Occipital lobe (tissue), 1 donor: ENCODE measurements at regions not wholly inside any gene's neighbourhood (a gene's known extent, or its start where the extent isn't known, plus 50 kb on each side); places are given as distances from the start of the nearest gene placed in this dataset.

Source experiments
- DNase-seq: peaks from one replicate; lab custom pipeline; 2025; lab: John Stamatoyannopoulos, UW

DNA sequence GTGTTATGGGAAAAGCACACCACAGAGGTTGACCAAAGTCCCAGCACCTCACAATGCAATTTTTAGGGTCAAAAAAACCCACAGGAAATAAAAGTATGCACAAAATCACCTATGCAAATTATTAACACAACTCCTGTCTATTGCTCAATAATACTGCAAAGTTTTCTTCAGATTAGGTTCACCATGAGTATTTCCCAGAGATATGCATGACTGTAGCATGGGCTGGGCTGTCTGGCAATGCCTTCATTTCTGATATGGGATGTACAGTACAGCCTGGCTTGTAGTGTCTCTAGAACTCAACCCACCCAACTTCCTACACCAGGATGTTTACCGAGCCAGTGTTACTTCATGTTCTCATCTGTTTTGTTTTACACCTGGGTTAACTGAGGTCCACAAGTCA is 698.7 kb upstream of the ARGLU1 start:
- no peak for DNase-seq

DNA sequence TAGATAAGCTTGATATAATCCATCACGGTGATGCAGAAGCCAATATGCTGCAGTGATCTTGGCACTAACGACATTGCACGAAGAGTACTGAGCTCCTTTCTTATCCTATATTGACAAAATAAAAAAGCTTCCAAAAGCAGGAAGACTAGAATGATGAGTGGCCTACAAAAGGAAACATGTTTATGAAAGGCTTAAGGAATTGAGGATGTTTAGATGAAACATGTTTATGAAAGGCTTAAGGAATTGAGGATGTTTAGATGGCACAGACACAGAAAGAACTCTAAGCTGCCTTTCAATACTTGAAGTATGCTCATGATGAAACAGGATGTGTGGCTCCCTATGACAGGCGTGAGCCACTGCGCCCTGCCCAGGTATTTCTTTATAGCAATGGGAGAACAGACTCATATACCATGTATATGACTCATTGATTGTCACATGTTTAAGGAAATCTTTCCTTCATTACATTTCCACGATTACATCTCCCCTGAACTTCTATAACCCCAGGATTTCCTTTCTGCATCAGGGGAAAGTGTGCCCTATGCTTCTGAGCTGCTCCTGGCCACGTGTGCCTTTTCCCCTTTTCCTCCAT is 690.8 kb upstream of the ARGLU1 start:
- DNase-seq = no peak

DNA sequence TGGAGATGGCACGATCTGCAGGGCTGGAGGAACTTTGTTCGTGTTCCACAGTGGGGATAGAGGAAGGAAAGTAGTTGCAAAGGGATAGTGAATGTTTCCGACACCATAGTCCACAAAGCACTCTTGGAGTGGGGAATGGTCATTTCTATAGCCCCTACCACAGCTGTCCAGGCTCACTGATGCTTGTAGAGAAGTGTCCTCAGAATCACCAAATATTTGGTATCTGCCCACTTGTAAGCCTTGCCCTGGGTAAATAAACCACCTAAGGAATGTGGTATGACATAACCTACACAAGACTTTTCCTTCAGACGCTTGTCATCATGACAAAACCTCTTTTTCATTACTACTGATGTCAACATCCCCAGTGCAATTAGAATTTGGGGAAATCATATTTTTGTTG is 686.5 kb upstream of the ARGLU1 start:
- DNase-seq = no peak

DNA sequence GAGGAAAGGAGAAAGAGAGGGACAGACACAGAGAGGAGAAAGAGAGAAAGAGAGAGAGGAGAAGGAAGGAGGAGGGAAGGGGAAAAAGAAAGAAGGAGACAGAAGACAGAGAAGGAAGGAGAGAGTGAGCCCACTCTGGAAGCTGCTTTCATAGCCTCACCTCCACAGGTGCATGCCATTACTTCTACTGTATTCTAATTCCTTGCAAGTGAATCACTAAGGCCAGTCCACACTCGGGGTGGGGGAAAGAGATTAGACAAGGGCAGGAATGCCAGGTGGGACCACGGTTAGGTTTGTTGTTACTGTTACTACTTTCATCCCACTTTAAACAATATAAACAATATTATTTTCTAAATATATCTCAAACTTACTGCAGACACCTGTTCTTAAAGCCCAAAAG is 684.5 kb upstream of the ARGLU1 start:
- DNase-seq = no peak

DNA sequence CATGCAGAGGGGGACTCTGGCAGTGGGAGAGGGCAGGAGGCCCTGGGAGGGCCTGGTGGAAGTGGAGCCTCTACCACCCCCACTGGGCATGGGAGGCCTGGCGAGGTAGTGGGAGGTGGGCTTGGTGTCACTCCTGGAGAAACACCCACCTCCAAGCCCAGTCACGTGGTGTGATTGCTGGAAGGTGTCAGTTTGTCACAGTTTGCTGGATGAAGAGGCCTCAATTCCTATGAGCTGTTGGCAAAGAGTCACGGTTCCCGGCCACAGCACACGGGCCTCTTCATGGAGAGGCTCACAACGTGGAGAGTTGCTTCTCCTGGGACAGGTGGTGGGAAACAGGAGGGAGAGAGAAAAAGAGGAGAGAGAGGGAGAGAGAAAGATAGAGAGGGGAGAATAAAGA is 684.1 kb upstream of the ARGLU1 start:
- DNase-seq = no peak

DNA sequence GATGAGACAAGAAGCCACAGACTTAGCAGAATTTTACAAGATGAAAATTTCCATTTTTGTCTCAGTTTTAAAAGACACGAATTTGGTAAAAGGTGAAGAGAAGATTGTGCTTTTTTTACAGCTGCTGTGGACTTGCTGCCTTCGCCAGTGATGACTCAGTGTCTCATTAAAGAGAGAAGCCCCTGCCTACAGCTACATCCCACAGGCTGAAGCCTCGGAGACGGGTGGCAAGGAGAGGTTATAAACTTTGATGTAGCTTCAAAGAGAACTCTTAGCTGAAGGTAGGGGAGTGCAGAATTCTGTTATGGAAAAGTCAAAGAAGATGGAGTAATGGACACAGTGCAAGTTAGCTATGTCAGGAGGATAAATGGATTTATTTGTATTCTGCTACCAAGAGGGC is 683.4 kb upstream of the ARGLU1 start:
- no peak for DNase-seq

DNA sequence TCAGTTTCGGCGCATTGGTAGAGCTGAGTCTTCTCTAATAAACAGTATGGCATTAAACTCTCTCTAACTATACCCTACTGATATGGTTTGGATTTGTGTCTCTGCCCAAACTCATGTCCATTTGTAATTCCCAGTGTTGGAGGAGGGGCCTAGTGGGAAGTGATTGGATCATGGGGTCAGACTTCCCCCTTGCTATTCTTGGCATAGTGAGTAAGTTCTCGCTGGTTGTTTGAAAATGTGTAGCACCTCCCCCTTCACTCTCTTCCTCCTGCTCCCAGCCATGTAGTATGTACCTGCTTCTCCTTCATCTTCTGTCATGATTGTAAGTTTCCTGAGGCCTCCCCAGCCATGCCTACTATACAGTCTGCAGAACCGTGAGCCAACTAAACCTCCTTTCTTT is 682.7 kb upstream of the ARGLU1 start:
- DNase-seq = no peak

DNA sequence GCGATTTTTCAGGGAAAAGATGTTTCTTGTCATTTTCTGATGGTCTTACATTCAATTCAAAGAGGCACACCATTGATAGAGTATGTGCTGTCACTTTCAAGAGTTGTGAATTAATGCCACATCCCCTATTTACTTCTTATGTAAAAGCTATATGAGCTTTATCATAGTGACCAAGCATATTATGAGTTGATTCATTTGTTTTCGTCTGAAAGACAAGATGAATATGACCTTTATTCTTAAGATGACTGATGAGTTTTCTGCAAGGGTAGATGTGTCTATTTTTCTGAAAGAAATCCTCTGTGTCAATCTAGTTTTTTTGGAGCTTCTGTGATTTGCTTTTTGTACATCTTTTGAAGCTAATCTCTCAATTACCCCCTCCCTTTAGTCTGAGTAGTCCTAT is 676.3 kb upstream of the ARGLU1 start:
- DNase-seq = no peak

DNA sequence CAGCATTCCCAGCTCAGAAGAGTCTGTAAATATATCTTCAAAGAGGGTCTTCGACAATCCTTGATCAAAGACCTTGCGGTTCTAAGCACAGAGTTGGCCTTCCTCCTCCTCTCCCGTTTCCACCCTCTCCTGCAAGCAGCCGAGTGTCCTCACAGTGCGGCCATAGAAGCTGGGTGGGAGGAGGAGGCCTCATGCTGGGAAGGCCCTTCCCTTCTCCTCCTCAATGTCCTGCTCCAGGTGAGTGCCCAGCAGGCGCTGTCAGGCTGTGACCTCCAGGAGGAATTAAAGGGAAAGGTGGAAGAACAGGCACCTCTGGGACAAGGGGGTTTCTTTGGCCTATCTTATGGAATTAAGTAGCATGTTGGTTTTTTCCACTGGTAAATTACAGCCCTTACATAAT is 674.2 kb upstream of the ARGLU1 start:
- no peak for DNase-seq

DNA sequence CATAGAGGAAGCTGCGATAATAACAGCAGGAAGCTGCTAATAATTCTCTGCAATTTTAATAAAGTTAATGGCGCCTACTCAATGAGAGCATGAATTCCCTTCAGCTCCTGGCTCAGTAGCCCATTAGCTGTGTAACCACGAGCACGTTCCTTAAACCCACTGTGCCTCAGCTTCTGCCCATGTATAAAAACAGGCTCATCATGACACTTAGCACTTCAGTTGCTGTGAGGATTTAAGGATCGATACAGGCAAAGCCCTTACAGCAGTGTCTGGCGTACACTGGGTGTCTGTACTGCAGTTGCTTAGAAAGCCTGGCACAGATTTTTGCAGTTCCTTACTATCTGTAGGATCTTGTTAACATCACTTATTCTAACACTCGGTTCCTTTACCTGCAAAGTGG is 673.4 kb upstream of the ARGLU1 start:
- DNase-seq = no peak

DNA sequence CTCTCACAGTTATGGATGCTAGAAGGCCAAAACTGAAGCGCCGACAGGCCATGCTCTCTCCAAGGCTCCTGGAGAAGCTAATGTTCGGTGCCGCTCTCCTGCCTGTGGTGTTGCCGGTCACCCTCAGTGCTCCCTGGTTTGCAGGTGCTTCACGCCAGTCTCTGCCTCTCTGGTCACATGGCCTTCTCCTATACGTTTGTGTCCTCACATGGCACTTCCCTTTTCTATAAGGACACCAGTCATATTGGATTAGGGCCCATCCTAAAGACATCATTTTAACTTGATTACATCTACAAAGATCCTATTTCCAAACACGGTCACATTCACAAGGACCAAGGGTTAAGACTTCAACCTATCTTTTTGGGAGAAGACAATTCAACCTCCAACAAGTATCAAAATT is 671.3 kb upstream of the ARGLU1 start:
- no peak for DNase-seq

DNA sequence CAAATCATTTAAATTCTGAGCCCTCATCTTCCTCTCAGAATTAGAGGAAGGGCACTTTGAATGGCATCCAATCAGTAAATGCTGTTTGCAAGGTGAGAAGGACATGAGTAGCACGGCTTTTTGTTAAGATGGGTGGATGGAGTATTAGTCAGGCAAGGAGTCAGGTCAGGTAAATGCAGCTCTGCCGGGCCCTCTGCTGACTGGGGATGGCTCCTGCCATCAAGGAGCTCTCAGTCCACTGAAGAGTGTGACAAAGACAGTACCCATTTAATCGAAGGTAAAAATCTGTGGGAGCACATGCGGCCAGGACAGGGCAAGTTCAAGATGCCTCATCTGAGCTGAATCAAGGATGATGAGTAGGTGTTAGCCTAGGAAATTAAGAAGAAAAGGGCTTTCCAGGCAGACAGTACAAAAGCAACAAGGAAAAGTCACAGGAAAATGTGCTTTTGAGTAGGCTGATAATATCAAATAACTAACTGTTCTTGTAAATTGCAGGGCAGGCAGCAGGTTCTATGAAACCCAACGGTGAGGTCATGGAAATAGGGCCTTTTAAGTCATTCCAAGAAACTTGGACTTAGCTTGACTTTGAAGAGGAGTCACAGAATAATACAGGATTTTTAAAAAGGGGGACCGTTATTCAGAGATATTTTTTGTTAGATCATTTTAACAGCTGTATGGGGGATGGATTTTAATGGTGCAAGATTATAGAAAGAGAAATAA is 670.5 kb upstream of the ARGLU1 start:
- no peak for DNase-seq

DNA sequence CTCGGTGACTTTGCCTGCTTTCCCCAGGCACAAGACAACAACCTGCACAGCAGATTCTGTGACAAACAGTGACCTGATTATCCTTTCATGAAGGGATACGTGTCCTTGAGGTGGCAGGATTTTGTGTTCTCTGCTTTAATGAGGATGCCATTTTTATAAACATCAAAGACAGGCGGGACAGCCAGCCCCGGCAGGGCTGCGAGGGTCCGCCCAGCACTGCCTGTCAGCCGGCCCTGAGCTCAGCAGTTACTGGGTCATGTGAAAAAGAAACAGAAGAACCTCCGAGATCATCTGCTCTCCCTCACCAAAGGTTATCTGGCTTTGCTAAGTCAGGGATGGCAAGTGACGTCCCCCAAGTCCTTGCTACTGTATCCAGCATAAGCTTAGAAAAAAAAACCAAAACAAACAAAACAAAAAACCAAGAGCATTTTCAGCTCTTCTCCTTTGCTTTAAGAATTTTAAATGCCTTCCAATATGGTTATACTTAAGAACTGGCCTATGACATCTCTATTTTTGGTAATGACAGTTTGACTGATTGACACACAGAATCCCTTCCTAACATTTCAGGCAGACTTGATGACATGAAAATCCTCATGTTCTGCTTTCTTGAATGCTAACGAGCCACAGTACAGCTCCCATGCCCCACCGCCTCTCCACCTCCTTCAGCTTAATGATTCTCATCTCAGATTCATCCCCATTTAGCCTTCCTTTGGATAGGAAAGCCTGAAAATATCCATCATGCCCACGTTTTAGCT is 666.6 kb upstream of the ARGLU1 start:
- DNase-seq = no peak

DNA sequence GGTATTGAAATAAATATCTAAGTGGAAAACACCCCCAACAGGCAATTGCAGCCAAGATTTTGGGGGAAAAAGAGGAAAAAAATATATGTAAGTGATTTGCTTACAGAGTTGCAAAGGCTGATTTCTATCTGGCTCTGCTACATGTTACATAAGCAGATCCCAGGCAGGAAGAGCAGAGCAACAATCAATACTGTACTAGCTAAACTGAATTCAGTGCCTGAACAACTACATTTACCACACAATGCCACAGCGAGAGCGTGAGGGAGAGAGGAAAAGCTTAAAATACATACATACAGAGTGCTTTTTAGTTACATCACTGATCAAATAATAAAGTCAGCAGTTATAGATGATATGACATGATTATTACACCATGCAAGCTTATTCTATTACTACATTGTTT is 665.6 kb upstream of the ARGLU1 start:
- DNase-seq = no peak

DNA sequence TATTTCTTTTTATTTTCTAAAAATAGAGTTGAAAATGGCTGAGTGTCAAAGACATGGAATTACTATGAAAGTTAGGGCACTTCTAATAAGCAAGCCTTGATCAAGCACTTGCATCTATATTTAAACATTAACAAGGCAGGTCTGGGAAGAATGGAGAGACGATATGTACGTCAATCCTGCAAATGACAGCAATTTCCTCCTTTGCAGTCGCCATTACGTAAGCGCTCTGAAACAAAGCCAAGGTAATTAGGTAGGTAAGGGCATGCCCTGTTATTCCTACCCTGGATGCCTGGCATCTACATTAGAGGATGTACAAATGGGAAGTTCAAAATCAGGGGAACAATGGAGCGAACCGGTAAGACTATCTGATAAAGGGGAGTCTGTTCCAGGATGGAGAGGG is 664.0 kb upstream of the ARGLU1 start:
- no peak for DNase-seq

DNA sequence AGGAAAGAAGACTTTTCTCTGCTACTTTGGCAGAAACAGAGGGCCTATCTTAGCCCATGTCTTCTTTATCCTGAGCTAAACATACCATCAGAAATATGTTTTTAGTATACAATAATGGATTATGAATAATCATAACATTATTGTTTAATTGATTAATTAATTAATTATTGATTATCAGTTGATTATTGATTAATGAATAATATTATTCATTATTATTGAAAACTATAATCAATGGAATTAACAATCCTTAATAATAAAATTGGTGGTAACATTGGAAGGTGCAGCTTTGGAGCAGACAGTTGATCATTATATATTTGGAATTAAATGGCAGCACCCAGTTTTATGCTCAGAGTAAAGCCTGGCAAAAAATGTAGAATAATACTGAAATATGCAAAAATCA is 655.9 kb upstream of the ARGLU1 start:
- DNase-seq = no peak

DNA sequence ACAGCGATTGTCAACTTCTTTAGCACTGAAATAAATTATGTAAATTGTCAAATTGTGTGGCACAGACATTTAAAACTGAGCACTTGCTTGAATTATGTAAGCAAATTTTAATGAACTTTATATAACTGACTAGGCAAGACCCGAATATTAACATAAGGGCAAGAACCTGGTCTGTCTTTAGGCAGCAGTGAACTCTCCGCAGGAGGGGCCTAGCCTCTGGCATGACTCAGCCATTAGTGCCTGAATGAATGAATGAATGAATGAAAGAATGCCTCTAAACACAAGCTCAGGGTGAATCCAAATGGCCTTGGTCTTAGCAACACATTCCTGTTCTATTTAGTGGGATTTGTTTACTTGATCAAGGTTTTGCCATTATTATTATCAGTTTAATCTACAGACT is 654.7 kb upstream of the ARGLU1 start:
- no peak for DNase-seq

DNA sequence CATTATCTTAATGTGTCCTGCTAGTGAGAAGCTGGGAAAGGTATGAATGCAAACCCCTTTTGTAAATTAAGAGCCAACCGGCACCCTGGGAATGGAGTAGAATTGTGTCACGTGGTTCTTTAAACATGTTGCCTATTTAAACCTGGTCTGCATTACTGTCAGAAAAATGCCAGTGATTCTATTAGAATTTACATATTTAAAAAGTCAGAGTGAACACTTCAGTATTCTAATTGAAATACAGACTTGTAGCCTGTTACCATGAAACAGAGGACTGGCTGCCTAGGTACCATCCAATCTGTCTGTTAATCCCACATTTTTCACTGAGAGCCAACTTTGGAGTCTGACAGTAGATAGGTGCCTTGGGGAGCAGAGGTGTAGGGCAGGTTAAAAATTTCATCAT is 652.3 kb upstream of the ARGLU1 start:
- DNase-seq = no peak

DNA sequence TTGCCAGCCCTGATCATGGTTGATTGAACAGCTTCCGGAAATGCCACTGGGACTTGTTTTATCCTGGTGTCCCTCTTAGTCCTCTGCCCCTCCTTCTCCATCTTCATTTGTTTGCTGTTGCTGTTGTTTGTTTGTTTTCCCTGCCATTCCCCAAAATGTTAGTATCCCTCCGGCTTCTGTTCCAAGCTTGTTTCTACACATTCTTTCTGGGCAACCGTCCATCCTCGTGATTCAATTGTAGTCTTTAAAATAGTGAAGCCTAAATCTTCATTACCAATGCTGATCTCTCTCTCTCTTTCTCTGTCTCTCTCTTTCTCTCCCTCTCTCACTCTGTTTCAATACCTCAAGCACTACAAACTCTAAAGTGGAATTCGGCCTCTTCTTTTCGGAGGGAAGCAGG is 649.3 kb upstream of the ARGLU1 start:
- DNase-seq = no peak

DNA sequence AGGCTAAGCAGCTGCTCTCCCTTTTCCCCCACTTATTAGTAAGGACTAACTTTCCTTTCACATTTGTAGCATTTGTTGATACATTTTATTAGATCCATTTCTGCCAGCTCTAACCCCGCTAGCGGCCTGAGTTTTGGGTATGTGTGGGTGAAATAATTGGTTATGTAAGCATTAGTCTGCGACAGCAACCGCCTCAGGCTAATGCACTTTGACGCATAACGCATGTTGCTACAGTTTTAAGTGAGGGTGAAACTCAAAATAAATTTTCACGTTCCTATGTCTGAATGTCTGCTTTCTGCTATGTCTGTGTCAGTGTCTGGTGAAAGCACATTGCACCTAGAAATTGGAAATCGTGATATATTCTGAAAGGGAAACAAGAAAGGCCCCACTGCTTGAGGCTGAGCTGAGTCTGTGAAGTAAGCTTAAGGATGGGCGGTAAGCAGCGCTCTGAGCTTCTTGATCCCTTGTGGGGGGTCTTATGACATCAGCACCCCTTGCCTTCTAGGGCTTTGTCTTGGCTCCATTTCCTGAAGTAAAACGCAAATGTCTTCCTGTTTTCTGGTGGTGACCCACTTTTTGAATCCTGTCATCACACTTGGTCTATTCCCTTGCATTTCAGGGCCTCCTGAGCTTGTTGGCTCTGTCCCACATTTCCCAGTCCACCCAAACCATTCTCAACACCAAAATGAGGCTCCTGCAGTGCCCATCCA is 648.3 kb upstream of the ARGLU1 start:
- no peak for DNase-seq

DNA sequence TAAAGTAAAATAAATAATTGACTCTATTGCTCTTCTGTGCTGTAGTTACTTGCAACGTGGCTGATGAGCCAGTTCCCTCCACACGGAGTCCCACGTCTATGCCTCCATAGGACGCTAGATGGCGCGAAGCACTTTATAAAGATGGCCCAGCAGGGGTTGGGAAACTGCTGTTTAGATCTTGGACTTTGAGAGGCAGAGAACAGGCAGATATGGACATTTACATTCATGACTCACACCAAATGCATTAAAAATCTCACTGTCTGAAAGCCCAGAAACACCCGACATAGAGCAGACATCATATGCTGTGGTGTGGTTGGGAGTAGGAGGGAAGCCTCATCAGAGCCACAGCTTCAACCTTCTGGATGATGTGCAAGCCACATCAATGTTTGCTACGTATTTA is 643.1 kb upstream of the ARGLU1 start:
- peak; percentile 77 for DNase-seq

DNA sequence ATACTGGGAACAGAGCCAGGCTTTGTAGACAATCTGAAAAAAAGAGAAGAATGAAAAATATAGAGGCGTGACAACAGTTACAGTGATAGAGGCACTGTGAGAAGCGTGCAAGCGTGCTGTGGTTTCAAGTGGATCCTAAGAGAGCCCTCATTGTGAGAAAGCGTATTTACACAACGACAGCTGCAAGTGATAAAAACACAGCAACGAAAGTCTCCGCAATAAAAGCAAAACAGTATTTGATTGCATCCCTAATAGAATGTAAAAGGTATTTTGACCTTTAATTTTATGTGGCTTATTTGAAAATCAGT is 642.7 kb upstream of the ARGLU1 start:
- DNase-seq = no peak
